SKM-1 (cell line): ENCODE measurements at regions not wholly inside any gene's neighbourhood (a gene's known extent, or its start where the extent isn't known, plus 50 kb on each side); places are given as distances from the start of the nearest gene placed in this dataset.

ENCODE experiments used
- DNase-seq: peaks from one replicate; lab custom pipeline; 2025; ENCODE audit not compliant: unreplicated experiment; lab: John Stamatoyannopoulos, UW

- DNase-seq: no peak
Observed at GRCh38 chr2:82307511-82307910, 2003.0 kb upstream of the LRRTM1 start.

DNA sequence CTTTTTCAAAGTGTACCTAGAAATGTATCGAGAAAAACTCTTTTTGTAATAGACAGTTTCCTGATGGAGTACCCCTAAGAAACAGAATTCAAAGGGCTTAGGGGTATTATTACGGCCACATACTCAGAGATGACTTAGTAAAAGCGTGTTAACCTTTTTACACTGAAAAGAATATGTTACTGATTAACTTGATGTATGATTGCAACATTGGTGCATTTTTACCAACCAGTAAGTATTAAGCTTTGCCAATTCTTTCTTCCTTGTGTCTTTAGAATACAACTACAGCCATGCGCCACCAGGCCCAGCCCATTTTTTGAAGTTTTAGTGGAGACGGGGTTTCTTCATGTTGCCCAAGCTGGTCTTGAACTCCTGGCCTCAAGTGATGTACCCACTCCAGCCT lies 1997.0 kb upstream of the LRRTM1 start:
- DNase-seq: no peak

GRCh38 chr2:82289446-82289845 lies 1984.9 kb upstream of the LRRTM1 start:
- DNase-seq: no peak

DNA sequence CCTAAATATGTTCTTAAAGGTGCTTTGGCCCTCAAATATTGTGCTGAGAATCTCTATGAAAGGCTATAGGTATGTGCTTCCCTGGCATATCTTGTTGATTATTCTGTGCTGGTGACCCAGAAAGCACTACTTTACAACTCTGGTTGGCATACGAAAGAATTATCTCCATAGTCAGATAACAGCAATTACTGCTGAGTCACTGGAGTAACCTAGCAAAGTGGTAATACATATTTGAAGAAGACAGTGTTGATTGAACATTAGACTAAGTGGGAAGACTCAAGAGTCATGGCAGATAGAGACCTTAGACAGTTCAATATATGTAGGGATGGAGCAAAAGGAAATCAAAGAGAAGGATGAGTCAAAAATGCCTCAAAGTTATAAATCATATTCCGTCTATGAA lies 1978.5 kb upstream of the LRRTM1 start:
- no peak for DNase-seq

GRCh38 chr2:82282111-82282882 lies 1977.7 kb upstream of the LRRTM1 start:
- DNase-seq: no peak

DNA sequence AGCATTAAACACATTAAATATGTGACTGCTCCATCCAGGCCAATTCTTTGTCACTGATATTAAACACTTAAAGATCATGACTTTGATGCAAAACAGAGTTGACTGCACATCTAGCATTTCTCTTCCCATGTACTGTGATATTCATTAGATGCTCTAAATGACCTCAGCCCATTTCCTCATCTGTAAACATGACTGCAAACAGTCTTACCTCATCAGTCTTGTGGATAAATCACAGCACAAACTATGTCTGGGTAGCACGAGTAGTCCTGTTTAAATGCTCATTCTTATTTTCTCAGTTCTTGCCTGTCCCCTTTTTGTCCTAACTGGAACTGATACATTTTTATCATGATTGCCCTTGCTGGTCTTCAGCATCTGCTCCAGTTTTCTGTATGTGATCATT lies 1974.8 kb upstream of the LRRTM1 start:
- DNase-seq: no peak

GRCh38 chr2:82278416-82278815 lies 1973.9 kb upstream of the LRRTM1 start:
- no peak for DNase-seq

GRCh38 chr2:82275599-82275998 lies 1971.0 kb upstream of the LRRTM1 start:
- no peak for DNase-seq

- DNase-seq: no peak
Observed at GRCh38 chr2:82268446-82268845, 1963.9 kb upstream of the LRRTM1 start.

GRCh38 chr2:82260521-82260920 lies 1956.0 kb upstream of the LRRTM1 start:
- DNase-seq: no peak

- no peak for DNase-seq
Observed at GRCh38 chr2:82259551-82259950, 1955.0 kb upstream of the LRRTM1 start.

- DNase-seq: no peak
Observed at GRCh38 chr2:82257796-82258555, 1953.4 kb upstream of the LRRTM1 start.

GRCh38 chr2:82256983-82257632 lies 1952.6 kb upstream of the LRRTM1 start:
- no peak for DNase-seq

GRCh38 chr2:82256288-82256687 lies 1951.7 kb upstream of the LRRTM1 start:
- no peak for DNase-seq

DNA sequence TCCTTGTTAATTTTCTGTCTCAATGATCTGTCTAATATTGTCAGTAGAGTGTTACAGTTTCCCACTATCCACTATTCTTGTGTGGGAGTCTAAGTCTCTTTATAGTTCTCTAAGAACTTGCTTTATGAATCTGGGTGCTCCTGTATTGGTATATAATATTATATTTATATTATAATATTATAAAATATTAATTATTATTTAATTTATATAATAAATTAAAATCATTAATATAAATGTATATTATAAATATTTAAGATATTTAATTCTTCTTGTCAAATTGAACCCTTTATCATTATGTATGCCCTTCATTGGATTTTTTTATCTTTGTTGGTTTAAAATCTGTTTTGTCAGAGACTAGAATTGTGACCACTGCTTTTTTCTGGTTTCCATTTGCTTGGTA lies 1950.2 kb upstream of the LRRTM1 start:
- no peak for DNase-seq

GRCh38 chr2:82246220-82246775 lies 1941.7 kb upstream of the LRRTM1 start:
- no peak for DNase-seq

DNA sequence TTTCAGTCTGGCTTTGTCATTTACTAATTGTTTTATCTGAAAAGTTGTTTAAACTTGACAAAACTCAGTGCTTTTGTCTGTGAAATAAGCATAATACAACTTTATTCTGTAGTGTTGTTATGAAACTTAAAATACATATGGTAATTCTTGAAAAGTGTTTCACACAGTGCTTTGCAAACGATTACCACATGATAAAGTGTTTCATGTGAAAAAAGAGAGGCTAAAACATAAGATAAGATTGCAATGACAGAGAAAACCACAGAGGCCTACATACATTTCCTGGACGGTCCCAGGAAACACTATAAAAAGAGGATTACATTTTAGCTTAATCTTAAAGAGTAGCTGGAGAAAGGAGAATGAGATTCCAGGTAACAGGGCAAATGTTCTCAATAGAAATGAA lies 1934.6 kb upstream of the LRRTM1 start:
- no peak for DNase-seq

DNA sequence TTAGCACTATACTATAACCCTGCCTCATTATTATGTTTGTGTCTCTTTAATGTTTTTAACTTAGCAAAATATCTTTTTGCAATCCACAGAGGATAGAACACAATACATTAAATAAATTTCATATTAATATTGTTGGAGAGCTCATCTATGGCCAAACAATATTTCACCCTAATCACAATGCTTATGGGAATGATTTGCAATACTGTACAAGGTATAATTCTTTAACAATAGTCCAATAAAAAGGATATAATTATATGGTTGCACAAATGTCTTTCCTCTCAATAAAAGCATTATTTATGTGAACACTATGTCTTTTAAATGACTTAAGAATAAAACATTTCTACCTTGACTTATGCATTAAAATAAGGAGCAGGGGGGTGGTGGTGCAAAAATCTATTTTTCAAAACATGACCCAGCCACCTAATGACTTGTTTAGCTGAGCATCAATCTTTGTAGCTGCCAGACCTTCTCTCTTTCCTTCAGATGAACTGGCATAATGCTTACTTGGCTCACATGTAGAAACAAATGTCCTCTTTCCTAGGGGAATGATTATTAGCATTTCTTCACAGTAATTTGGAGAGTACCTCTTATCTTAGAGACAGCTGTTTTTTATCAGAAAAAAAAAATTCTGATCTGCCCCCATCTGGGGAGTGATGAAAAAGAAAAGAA lies 1933.6 kb upstream of the LRRTM1 start:
- no peak for DNase-seq

- DNase-seq: no peak
Observed at GRCh38 chr2:82234283-82234874, 1929.8 kb upstream of the LRRTM1 start.

DNA sequence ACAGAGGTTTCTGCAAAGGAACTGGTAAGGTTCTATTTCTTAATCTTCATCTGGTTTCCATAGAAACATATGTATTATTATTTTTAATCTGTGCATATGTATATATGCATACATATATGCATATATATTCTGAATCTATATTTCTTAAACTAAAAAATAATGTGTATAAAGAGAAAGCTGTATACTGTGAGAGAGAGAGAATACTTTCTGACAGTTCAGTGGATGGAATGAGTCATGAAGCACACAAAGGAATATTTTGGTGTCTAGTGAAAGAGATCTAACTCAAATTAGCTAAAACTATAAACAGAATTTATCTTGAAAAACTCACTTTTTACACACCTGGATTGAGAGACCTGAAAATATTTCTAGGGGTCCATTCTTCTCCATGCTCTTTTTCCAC lies 1929.3 kb upstream of the LRRTM1 start:
- DNase-seq: no peak

DNA sequence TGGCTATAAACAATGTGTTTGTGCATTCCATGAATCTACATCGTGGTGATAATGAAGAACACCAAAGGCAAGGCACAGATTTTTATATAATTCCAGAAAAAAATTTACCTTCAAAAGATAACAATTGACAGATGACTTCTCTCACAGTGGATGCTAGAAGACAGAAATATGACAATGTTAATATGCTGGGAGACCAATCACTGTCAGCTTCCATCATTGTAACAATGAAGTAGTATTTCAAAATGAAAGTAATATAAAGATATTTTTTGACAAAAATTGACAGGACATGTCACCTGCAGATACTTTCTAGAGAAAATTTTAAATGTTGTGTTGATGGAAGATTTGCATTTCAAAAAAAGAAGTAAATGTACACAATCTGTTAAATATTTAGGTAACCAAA lies 1925.9 kb upstream of the LRRTM1 start:
- DNase-seq: no peak
